ENCODE measurements at regions not wholly inside any gene's neighbourhood (a gene's known extent, or its start where the extent isn't known, plus 50 kb on each side); places are given as distances from the start of the nearest gene placed in this dataset.

- no peak for TF ChIP-seq CTBP2 (IDR thresholded peaks at IDR 0.05; ENCODE audit: borderline replicate concordance, insufficient read depth, insufficient read length, low read length)
- no peak for TF ChIP-seq SIRT6 (IDR thresholded peaks at IDR 0.05; ENCODE audit: low read length)
- no peak for TF ChIP-seq CBX8 (IDR thresholded peaks at IDR 0.05; ENCODE audit: borderline replicate concordance, low read depth, low read length)
Observed at GRCh38 chr9:20252778-20253177, 369.5 kb downstream of the MLLT3 start (continued).

Measured in H1 (cell line).